Prostate gland (tissue), 2 donors: ENCODE measurements at regions not wholly inside any gene's neighbourhood (a gene's known extent, or its start where the extent isn't known, plus 50 kb on each side); places are given as distances from the start of the nearest gene placed in this dataset.

Experiments
- CTCF ChIP-seq, 4 experiments: fragments of 200-600 bp in 2 of 4; fragments of 450-650 bp in 2 of 4; sonication (generic) in 2 of 4; IDR thresholded peaks; 1 replicate in 3 of 4; 2 replicates in 1 of 4; pipeline ENCODE4 v1.5.1; 2016 to 2019; ENCODE audit warnings: antibody characterized with exemption in 4 of 4, mild to moderate bottlenecking in 2 of 4, moderate library complexity in 2 of 4
- POLR2A ChIP-seq: fragments of 450-650 bp; IDR thresholded peaks from one replicate; pipeline ENCODE4 v1.6.1; 2016; ENCODE audit warnings: antibody characterized with exemption, mild to moderate bottlenecking
- POLR2AphosphoS5 ChIP-seq: sonication (generic); formaldehyde crosslinking; IDR thresholded peaks from one replicate; pipeline ENCODE4 v1.6.1; 2017; ENCODE audit warnings: antibody characterized with exemption

DNA sequence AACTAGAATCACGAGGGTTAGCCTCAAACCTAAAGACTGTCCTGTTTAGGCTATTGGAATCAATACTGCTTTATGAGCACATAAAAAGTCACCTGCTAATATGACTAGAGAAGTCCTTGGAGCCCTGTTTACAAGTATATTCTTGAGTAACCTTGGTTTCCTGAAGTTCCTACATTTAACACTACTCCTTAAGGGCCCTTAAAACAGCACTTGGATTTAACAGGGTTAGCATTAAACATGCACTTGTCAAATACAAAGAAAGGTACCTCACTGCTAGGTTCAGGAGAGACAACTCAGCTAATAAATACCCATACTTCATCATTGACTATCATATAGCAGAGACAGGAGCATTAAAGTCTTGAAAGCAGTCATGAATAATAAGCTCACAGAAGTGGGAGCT, 96.7 kb downstream of the SLC5A7 start:
- TF ChIP-seq CTCF (IDR thresholded peaks at IDR 0.05): no peak
- TF ChIP-seq POLR2A: no peak
- TF ChIP-seq POLR2AphosphoS5: no peak
